HG03139 (cell line): ENCODE measurements at regions not wholly inside any gene's neighbourhood (a gene's known extent, or its start where the extent isn't known, plus 50 kb on each side); places are given as distances from the start of the nearest gene placed in this dataset.

Experiments used
- ATAC-seq: cut with Tn5 transposase; IDR thresholded peaks from one replicate; pipeline ENCODE4 v1.9.1; 2021; ENCODE audit not compliant: unreplicated experiment

GRCh38 chr12:3972576-3972975, 99.4 kb upstream of the PARP11 start:
- ATAC-seq = no peak

- ATAC-seq = no peak
These were observed 95.3 kb upstream of the PARP11 start for GRCh38 chr12:3968523-3968922.

GRCh38 chr12:3967556-3968160, 94.5 kb upstream of the PARP11 start:
- no peak for ATAC-seq

GRCh38 chr12:3966376-3966775, 93.2 kb upstream of the PARP11 start:
- no peak for ATAC-seq

GRCh38 chr12:3965046-3965445, 91.8 kb upstream of the PARP11 start:
- ATAC-seq = no peak

DNA sequence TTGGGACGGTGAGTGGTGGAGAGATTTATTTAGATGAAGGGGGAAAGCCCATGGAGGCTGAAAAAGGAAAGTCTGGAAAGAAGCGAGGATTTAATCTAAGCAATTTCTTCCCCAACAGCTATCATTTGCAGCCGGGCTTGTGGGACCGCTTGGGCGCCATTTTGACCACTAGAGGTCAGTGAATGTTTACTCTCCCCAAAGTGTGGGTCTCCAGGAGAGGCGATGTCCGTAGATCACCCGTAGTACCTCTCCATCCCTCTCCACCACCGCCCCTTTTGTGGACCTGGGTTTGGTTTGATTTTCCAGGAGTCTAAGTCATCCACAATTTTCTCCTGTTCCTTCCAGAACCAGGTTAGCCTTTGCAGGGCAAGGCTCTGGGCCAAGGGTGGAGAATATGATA, 91.2 kb upstream of the PARP11 start:
- no peak for ATAC-seq

DNA sequence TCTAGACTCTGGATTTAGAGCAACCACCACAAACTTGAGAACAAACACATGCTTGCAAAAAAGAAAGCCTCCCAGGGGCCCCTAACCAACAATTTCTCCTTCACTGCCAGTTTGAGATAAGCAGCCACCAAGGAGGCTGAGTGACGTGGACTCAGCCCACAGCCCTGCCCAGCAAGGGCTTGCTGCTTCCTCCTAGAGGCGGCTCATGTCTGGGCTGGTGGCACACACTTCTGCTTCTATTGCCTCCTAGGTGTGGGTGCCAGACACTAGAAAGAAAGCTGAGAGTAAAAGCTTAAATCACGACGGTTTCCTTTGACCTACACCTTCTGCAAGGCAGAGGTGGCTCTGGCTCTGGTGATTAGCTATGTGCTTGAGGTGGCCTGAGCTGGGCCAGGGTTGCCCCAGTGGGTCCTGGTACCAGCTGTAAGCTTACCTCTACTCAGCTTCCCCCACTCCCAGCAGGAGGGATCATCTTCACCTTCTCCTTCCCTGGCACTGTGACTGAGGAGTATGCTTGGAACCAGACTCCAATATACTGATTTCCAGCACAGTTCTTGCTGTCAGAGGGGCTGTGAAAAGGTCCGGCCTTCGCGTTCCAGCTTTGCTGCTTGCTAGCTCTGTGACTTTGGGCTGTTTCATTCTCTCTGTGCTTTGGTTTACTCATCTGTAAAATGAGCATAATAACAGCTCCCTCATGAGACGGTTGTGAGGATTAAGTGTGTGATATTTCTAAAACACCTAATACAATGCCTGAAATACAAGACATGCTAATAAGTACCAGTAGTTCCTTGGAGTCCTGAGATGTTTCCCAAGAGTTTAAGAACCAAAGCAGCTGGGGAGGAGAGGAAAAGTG, 89.7 kb upstream of the PARP11 start:
- ATAC-seq = no peak

DNA sequence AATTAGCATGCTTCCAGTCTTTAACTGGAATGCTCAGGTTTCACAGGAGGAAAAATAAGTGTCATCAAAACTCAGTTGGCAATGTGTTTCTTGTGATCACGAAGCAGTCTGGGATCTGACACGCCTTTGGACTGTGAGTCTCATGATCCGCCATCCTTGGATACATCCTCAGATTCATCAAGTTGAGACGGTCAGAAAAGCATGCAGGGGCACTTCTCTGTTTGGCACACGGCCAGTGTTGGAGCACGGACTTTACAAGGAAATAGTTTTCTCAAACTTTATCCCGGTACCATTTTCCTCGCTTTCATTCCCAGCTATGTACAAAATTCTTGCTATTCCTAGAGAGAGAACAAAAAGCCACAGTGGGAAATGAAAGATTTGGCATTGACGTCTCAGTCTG, 88.4 kb upstream of the PARP11 start:
- no peak for ATAC-seq

GRCh38 chr12:3959799-3960560, 86.8 kb upstream of the PARP11 start:
- no peak for ATAC-seq

GRCh38 chr12:3958534-3958933, 85.3 kb upstream of the PARP11 start:
- ATAC-seq = no peak

DNA sequence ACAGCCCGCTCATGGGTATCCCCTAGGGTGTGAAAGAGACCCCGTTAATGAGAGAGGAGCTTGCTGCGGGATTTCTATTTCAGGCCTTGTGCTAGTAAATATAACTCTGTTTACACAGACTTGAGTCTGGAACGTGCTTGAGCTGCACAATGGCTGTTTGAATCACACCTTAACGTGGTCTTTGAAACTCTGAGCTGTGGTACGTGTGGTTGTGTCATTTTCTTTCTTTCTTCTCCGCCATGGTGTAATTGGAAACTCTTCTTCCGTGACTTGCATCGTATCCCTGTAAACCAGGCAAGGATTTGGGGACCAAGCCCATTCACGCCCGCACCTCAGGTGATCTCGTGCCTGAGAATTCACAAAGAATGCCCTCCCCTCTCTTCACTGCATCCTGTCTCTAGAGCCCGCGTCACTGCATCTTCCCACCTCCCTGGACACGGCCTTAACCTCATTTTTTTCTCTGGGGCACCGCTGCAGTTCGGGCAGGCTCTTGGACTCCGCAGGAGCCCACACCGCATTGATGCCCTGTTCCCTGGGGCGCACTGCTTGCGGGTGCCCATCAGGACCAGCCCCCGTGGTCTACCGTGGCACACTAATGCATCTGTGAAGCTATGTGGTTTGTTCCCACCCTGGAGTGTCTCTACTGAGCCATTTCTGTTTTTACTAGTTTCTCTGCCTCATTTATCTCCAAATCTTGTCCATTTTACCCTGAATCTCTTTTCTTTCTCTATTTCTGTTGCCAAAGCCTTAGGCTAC, 78.4 kb upstream of the PARP11 start:
- ATAC-seq = no peak

- no peak for ATAC-seq
These were observed 77.6 kb upstream of the PARP11 start for GRCh38 chr12:3950714-3951320.

GRCh38 chr12:3947781-3948180, 74.6 kb upstream of the PARP11 start:
- ATAC-seq = no peak

GRCh38 chr12:3945671-3946070, 72.5 kb upstream of the PARP11 start:
- ATAC-seq = no peak

DNA sequence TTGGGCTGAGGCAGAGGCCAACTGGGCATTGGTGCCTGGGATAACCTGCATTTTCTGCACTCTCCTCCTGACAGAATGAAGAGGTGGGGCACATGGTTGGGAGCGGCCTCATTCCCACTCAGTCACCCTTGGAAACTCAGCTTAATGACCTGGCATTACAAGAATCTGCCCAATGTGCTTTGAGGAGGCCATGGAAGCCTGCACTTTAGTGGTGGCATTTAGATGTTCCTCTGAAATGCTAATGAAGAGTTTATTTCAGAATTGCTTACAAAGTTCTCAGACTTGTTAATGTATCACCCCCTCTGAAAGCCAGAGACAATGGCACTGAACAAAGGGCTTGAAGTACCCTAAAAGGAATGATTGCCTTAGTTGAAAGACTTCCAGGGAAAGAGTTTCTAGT, 71.4 kb upstream of the PARP11 start:
- no peak for ATAC-seq

DNA sequence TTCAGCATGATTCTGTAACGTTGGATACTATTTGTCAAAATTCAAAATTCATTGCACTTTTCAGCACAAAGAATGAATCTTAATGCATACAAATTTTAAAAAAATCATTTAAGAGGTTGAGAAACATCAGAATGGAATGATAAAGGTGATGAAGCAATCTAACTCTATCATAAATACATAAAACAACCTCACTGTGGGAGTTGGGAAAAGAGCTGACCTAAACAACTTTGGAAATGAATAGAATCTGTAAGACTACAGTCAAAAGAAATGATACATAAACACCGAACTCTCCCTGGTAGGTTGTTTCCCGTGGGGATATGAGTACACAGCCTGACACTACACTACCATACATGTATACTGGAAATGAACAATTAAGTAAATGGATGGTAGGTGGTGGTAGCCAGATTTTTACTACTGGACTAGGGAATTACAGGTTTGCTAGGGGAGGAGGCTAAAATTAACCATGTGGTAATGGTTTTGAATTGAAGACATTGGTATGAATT, 64.9 kb upstream of the PARP11 start:
- no peak for ATAC-seq

- no peak for ATAC-seq
These were observed 61.9 kb upstream of the PARP11 start for GRCh38 chr12:3935078-3935477.

DNA sequence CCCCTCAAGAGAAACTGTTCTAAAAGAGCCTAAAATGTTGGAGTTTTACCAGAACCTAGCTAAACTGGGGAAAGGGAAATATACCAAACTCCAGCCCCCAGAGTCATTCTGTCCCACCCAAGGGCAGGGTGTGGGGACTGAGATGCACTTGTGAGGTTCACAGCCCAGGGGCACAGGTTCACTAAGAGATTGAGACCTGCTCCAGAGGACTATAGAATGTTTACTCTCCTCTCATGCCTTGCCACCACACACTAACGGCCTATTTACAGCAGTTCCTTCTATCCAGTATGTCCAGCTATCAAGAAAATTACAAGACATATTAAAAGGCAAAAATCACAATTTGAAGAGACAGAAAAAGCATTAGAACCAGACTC, 60.6 kb upstream of the PARP11 start:
- ATAC-seq = no peak

GRCh38 chr12:3933074-3933818, 60.0 kb upstream of the PARP11 start:
- ATAC-seq = no peak

GRCh38 chr12:3931776-3932175, 58.6 kb upstream of the PARP11 start:
- no peak for ATAC-seq
